Cardiac fibroblast (primary cell): ENCODE measurements at regions not wholly inside any gene's neighbourhood (a gene's known extent, or its start where the extent isn't known, plus 50 kb on each side); places are given as distances from the start of the nearest gene placed in this dataset.

Experiments used
- DNase-seq, 2 donors: peaks; one replicate each; pipeline versions ENCODE4 v3.0.0 to v3.0.0-alpha.2; 2010; ENCODE audit warnings: low read depth in 2 of 2
- H3K4me3 ChIP-seq, 2 donors: replicated peaks in 1 of 2; 1 replicate in 1 of 2; 2 replicates in 1 of 2; pipeline ENCODE4 v1.5.1; 2011; ENCODE audit warnings: low read depth in 2 of 2, low read length in 2 of 2, mild to moderate bottlenecking in 2 of 2, moderate library complexity in 1 of 2
- TF ChIP-seq, protein P1 (sequence below): IDR thresholded peaks from one replicate; pipeline ENCODE4 v1.5.1; 2011; ENCODE audit warnings: low read depth, mild to moderate bottlenecking, low read length, inconsistent platforms

DNA sequence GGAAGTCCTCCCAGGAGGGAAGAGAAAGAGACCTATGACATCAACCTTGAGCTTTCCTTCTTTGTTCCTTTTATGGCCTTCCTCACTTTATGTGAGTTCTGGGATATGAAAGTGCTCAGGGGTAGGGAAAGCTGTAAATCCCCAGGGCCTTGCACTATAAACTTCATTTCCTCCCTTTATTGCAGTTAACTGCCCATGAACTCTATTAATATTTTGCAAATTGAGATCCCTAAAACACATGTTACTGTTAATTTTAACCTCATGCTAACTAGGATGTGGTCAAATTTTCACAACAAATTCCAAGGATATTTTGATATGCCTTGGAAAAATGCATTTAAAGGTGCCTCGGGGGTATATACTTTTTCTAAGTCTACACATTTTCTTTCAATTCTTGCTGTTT, 359.9 kb downstream of the OSR1 start:
- DNase-seq: no peak
- H3K4me3 ChIP-seq: no peak overlapping the region
- TF ChIP-seq, protein P1, sequence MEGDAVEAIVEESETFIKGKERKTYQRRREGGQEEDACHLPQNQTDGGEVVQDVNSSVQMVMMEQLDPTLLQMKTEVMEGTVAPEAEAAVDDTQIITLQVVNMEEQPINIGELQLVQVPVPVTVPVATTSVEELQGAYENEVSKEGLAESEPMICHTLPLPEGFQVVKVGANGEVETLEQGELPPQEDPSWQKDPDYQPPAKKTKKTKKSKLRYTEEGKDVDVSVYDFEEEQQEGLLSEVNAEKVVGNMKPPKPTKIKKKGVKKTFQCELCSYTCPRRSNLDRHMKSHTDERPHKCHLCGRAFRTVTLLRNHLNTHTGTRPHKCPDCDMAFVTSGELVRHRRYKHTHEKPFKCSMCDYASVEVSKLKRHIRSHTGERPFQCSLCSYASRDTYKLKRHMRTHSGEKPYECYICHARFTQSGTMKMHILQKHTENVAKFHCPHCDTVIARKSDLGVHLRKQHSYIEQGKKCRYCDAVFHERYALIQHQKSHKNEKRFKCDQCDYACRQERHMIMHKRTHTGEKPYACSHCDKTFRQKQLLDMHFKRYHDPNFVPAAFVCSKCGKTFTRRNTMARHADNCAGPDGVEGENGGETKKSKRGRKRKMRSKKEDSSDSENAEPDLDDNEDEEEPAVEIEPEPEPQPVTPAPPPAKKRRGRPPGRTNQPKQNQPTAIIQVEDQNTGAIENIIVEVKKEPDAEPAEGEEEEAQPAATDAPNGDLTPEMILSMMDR: no peak

DNA sequence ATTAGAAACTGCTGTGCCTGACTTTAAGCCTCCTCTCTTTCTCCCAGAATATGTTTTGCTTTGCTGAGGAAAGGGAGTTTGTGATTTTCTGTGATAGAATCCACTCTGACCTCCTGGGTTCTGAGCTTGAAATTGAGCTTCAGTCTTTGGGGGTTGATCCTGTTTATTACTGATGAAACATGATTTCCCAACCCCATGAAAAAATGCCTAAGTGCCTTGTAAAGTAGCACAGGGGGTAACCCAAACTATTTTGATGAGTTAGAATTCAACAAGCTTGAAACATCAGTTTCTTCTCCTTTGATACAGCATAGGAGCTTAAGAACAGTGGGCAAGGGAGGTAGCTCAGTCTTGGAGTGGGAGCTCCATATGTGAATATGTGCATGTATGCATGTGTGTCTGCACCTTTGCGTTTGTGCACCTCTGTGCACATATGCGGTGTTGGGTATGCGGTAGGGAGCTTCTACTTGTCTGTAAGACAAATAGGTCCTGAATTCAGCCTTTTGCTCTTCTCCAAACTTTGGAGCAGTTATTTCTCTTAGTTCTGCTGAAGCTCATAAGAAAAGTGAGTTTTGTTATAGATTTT, 364.6 kb downstream of the OSR1 start:
- TF ChIP-seq, protein P1: no peak
- H3K4me3 ChIP-seq: no peak overlapping the region
- DNase-seq: no peak

DNA sequence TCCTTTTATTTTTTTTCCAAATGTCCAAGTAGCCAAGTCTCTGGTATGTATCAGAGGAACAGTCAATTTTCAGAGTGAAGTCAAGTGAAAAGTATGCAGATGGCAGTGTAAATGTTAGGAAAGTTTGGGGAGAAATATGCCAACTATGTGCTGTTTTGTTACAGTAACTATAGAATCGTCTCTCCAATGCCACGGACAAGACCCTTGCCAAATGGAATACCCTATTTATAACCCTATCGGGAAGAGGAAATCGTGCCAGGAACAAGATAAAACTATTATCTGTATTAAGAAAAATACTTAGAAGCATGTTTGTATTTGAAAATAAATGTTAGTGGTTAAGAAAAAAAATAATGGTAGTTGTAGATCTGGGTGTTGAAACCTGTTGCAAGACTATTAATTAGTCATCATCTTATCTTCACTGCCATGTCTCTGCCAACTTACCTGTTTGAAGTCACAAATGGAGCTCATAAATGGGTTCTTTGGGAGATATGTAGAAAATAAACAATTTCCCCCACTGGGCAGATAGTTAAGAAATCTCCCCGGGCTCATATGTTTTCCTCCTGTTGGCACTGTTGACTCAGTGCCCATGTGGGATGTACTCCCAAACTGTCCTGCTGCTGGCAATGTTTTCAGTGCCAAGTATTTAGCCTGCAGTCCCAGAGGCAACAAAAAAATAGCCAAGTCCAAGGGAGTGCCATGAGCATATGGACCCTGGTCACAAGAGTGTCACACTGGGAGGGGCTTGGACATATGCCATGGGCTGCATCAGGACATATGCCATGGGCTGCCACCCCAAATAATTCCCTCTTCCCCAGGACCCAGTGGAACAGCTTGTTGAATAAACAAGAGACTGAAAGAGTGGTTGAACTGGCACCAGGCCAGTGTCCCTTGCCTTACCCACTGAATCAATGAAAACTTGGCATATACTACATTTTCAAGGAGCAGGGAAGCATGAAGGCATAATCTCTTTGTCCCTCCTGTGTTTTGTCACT, 366.9 kb downstream of the OSR1 start:
- DNase-seq: peak; percentile 82 to 95
- no peak overlapping the region for H3K4me3 ChIP-seq
- TF ChIP-seq, protein P1: no peak

DNA sequence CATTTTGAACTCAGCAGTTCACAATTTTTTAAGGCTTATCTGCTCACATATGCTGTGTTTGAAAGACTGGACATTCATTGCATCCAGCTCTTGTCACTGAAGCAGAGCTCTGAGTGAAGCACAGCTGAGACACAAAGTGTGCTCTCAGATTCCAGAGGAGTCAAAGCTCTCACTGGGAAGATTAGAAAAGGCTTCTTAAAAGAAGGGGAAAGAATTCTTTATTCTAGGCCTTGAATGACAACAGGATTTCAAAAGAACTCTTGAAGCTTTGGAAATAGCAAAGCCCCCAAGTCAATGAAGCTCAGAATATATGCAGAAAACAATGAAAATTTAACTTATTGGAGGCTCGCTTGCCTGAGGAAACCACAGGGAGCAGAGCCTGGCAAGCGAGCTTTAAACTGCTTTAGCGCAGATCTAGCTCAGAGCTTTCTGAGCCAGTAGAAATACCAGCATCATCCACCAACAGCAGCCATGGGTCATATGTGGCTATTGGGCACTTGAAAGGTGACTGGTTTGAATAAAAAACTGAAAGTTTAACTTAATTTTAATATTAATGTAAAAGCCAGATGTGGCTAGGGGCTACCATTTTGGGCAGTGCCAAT, 369.7 kb downstream of the OSR1 start:
- peak in 1 of 2 donors; percentile 46 for DNase-seq
- TF ChIP-seq, protein P1: no peak
- no peak overlapping the region for H3K4me3 ChIP-seq

DNA sequence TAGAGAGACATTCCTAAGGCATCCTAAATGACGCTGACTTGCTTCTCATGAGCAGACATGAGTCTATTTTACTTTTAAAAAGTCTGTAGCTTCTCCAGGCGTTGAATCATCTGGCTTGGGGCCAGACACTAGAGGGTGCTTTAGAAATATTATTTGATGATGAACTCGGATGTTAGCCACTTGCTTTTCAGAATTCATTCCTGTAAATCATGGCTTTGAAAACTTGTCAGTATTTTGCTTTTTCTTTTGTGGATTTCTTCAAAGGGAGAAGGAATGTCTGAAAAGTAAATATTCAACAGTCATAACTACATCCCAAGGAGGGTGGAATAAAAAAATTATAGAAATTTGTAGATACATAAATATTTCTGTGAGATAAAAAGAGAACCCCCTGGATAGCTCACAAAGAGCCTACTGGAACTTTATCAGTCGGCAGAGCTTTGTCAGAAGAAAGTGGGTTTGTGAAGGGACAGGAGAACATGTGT, 370.8 kb downstream of the OSR1 start:
- H3K4me3 ChIP-seq: no peak overlapping the region
- peak; percentile 93 to 96 for DNase-seq
- TF ChIP-seq, protein P1: no peak

- no peak overlapping the region for H3K4me3 ChIP-seq
- TF ChIP-seq, protein P1: no peak
- peak in 1 of 2 donors; percentile 15 for DNase-seq
Observed at GRCh38 chr2:18987016-18987415, 371.4 kb downstream of the OSR1 start.
